Neuronal stem cell (in vitro differentiated cells): ENCODE measurements at regions not wholly inside any gene's neighbourhood (a gene's known extent, or its start where the extent isn't known, plus 50 kb on each side); places are given as distances from the start of the nearest gene placed in this dataset.

Experiments used
- DNase-seq: peaks from one replicate; pipeline ENCODE4 v3.0.0-alpha.2; 2013; ENCODE audit warnings: low spot score
- H2AFZ ChIP-seq: one replicate; pipeline ENCODE4 v1.6.1; 2013; ENCODE audit warnings: mild to moderate bottlenecking, low read length, inconsistent platforms
- H2AK5ac ChIP-seq: 2 replicates; pipeline ENCODE4 v1.6.1; 2013; ENCODE audit warnings: low read depth, mild to moderate bottlenecking, inconsistent platforms, low read length, moderate library complexity, mixed read lengths
- H2BK120ac ChIP-seq: 2 replicates; pipeline ENCODE4 v1.6.1; 2013; ENCODE audit warnings: low read depth, mild to moderate bottlenecking, inconsistent platforms, low read length, moderate library complexity, mixed read lengths
- H2BK12ac ChIP-seq: one replicate; pipeline ENCODE4 v1.6.1; 2013; ENCODE audit warnings: low read length, inconsistent platforms
- H2BK15ac ChIP-seq: 2 replicates; pipeline ENCODE4 v1.6.1; 2013; ENCODE audit warnings: mild to moderate bottlenecking, low read length, inconsistent platforms, mixed read lengths
- H2BK5ac ChIP-seq: one replicate; pipeline ENCODE4 v1.6.1; 2013; ENCODE audit warnings: inconsistent platforms, mild to moderate bottlenecking, low read length, moderate library complexity
- H3K14ac ChIP-seq: one replicate; pipeline ENCODE4 v1.6.1; 2013; ENCODE audit warnings: low read length, inconsistent platforms
- H3K18ac ChIP-seq: 2 replicates; pipeline ENCODE4 v1.6.1; 2013; ENCODE audit warnings: low read length, inconsistent platforms
- H3K23ac ChIP-seq: 2 replicates; pipeline ENCODE4 v1.6.1; 2013; ENCODE audit warnings: low read depth, mild to moderate bottlenecking, mixed read lengths, low read length, inconsistent platforms; ENCODE audit not compliant: poor library complexity
- H3K27ac ChIP-seq: replicated peaks from 3 replicates; pipeline ENCODE4 v1.5.1; 2013; ENCODE audit warnings: low read length, inconsistent platforms
- H3K27me3 ChIP-seq, 3 experiments: 2 replicates each; pipeline ENCODE4 v1.6.1; 2013; ENCODE audit warnings: low read length in 3 of 3, mild to moderate bottlenecking in 2 of 3, inconsistent platforms in 1 of 3, low read depth in 1 of 3, mixed read lengths in 1 of 3, moderate library complexity in 1 of 3; ENCODE audit not compliant: control insufficient read depth in 3 of 3, insufficient read depth in 3 of 3
- H3K36me3 ChIP-seq, 2 donors: replicated peaks in 1 of 2; 2 replicates each; pipeline ENCODE4 v1.6.1; 2013; ENCODE audit warnings: low read length in 2 of 2; ENCODE audit not compliant: control insufficient read depth in 2 of 2, insufficient read depth in 2 of 2
- H3K4ac ChIP-seq: 2 replicates; pipeline ENCODE4 v1.6.1; 2013; ENCODE audit warnings: inconsistent platforms, mild to moderate bottlenecking, low read length, moderate library complexity
- H3K4me1 ChIP-seq, 2 donors: 1 replicate in 1 of 2; 2 replicates in 1 of 2; pipeline ENCODE4 v1.6.1; 2013; ENCODE audit warnings: low read length in 2 of 2, low read depth in 1 of 2; ENCODE audit not compliant: control insufficient read depth in 2 of 2, insufficient read depth in 1 of 2
- H3K4me2 ChIP-seq: one replicate; pipeline ENCODE4 v1.6.1; 2013; ENCODE audit warnings: mild to moderate bottlenecking, low read length, inconsistent platforms; ENCODE audit not compliant: insufficient read depth, poor library complexity, severe bottlenecking
- H3K4me3 ChIP-seq, 2 donors: 2 replicates each; pipeline ENCODE4 v1.5.1; 2013; ENCODE audit warnings: low read length in 2 of 2, mild to moderate bottlenecking in 2 of 2, inconsistent platforms in 1 of 2, moderate library complexity in 1 of 2
- H3K79me1 ChIP-seq: one replicate; pipeline ENCODE4 v1.6.1; 2013; ENCODE audit warnings: low read depth, mild to moderate bottlenecking, inconsistent platforms, low read length, moderate library complexity
- H3K9ac ChIP-seq: one replicate; pipeline ENCODE4 v1.6.1; 2013; ENCODE audit warnings: mild to moderate bottlenecking, low read depth, low read length, inconsistent platforms; ENCODE audit not compliant: poor library complexity
- H3K9me3 ChIP-seq, 2 donors: replicated peaks in 1 of 2; 2 replicates each; pipeline versions ENCODE3 to v1.6.1; 2013; ENCODE audit warnings: low read length in 2 of 2, mild to moderate bottlenecking in 2 of 2, inconsistent platforms in 1 of 2, low read depth in 1 of 2, mixed read lengths in 1 of 2, moderate library complexity in 1 of 2; ENCODE audit not compliant: control insufficient read depth in 2 of 2, insufficient read depth in 1 of 2
- H4K8ac ChIP-seq: one replicate; pipeline ENCODE4 v1.6.1; 2013; ENCODE audit warnings: low read depth, mild to moderate bottlenecking, inconsistent platforms, low read length, moderate library complexity
- H4K91ac ChIP-seq: one replicate; pipeline ENCODE4 v1.6.1; 2013; ENCODE audit warnings: low read length, low read depth, mild to moderate bottlenecking, inconsistent platforms; ENCODE audit not compliant: poor library complexity
- WGBS, 2 donors: extraction: QIAGEN DNeasy Blood & Tissue Kit; methylation state at CpG; one replicate each; pipeline ENCODE4 v1.1.7; 2013; ENCODE audit warnings: missing lambda C conversion rate in 2 of 2, mixed read lengths in 1 of 2; ENCODE audit not compliant: insufficient read length in 2 of 2, insufficient replicate concordance in 1 of 2; ENCODE audit errors: extremely low coverage in 2 of 2; 5-methylcytosine and 5-hydroxymethylcytosine counted together

DNA sequence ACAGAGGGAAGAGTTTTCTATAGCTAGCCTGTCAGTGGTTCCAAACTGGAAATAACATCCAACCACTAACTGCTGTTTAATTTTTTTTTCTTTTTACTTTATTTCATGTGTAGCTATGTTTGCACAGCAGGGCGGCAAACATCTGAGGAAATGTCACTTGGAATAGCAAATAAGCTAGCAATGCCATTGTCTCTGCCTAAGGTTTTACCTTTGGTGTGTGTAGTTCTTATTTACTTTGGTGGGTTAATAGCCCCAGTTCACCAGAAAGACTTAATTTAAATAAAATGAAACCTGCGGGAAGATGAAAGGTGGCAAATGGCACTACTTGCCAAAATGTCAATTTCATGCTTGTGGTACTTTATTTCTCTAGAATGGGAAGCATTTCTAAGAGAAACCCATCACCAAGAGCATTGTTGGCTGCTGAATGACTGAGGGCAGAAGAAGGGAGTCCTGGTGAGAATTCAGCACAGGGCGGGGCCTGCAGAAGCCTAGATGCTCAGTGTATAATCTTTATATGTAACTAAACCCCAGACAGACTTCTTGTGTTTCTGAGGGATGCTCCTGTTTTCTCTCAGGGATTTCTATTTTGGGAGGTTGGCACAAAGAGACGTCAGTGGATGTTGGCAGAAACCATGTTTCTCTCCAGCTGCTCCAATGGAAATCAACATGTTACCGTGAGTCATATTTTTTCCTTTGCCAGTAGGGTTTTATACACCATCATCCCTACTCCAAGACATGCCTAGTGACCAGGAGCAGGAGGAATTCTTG lies 300.4 kb upstream of the NT5C1B start:
- Histone ChIP-seq H2AK5ac (no peak overlapping the region), H2BK5ac (no peak overlapping the region), H3K9ac (no peak overlapping the region), H3K4me1 (no peaks in the 10 kb centered on the region), H3K4ac (no peak overlapping the region), H2BK120ac (no peak overlapping the region), H3K4me3 (no peak overlapping the region), H3K27me3 (no peaks in the 10 kb centered on the region), H3K79me1 (no peaks in the 10 kb centered on the region), H3K18ac (no peak overlapping the region), H2BK12ac (no peak overlapping the region), H2AFZ (no peak overlapping the region), H3K27ac (no peak overlapping the region), H2BK15ac (no peak overlapping the region), H3K23ac (no peak overlapping the region), H3K14ac (no peak overlapping the region), H4K8ac (no peak overlapping the region), H3K9me3 (no peaks in the 10 kb centered on the region), H3K36me3 (no peaks in the 10 kb centered on the region), H4K91ac (no peak overlapping the region), H3K4me2 (no peak overlapping the region)
- DNase-seq: no peak
- no CpG with 5 or more reads among the region's 5 CpGs for WGBS, 2 donors

DNA sequence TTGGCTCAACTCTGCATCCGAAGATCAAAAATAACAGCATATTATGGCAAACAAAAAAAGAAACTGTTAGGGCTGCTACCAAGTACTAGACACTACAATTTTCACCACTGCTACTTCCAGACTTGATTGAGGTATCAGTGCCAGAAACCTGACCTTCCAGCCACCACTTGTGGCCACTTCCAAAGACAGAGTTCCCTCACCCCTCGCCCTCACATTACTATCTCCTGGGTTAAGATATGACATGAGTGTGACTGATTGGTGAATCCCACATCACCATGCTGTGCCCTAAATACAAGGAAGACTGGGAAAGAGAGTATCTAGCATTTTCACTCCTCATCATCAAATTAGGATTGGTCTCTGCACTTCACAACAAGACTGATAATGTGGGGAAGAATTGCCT lies 296.1 kb upstream of the NT5C1B start:
- Histone ChIP-seq H4K91ac (no peak overlapping the region), H2BK120ac (no peak overlapping the region), H3K27ac (no peak overlapping the region), H3K23ac (no peak overlapping the region), H2AK5ac (no peak overlapping the region), H3K14ac (no peak overlapping the region), H3K4me2 (no peak overlapping the region), H3K79me1 (no peaks in the 10 kb centered on the region), H2AFZ (no peak overlapping the region), H3K9ac (no peak overlapping the region), H3K36me3 (no peaks in the 10 kb centered on the region), H3K18ac (no peak overlapping the region), H3K9me3 (no peaks in the 10 kb centered on the region), H4K8ac (no peak overlapping the region), H3K4me1 (no peaks in the 10 kb centered on the region), H2BK5ac (no peak overlapping the region), H3K4me3 (no peak overlapping the region), H3K4ac (no peak overlapping the region), H2BK12ac (no peak overlapping the region), H3K27me3 (no peaks in the 10 kb centered on the region), H2BK15ac (no peak overlapping the region)
- no CpG with 5 or more reads among the region's 2 CpGs for WGBS, 2 donors
- DNase-seq: no peak

- H3K4me2 ChIP-seq: no peak overlapping the region
- no peak overlapping the region for H3K9ac ChIP-seq
- no peaks in the 10 kb centered on the region for H3K9me3 ChIP-seq
- H4K8ac ChIP-seq: no peak overlapping the region
- H3K4ac ChIP-seq: no peak overlapping the region
- H3K79me1 ChIP-seq: no peaks in the 10 kb centered on the region
- no peaks in the 10 kb centered on the region for H3K27me3 ChIP-seq
- no peak overlapping the region for H2BK120ac ChIP-seq
- no peak overlapping the region for H2BK12ac ChIP-seq
- H3K4me1 ChIP-seq: no peaks in the 10 kb centered on the region
- no peak overlapping the region for H3K18ac ChIP-seq
- H3K23ac ChIP-seq: no peak overlapping the region
- H3K36me3 ChIP-seq: no peaks in the 10 kb centered on the region
- no peak overlapping the region for H2BK5ac ChIP-seq
- no peak overlapping the region for H2BK15ac ChIP-seq
- no peak overlapping the region for H4K91ac ChIP-seq
- WGBS, 2 donors: no CpG with 5 or more reads among the region's 3 CpGs
- no peak overlapping the region for H3K4me3 ChIP-seq
- no peak for DNase-seq
- no peak overlapping the region for H3K14ac ChIP-seq
- H2AFZ ChIP-seq: no peak overlapping the region
- H3K27ac ChIP-seq: no peak overlapping the region
- no peak overlapping the region for H2AK5ac ChIP-seq
Observed at GRCh38 chr2:18883616-18884456, 294.5 kb upstream of the NT5C1B start.

- Histone ChIP-seq H3K14ac (no peak overlapping the region), H3K4me2 (no peak overlapping the region), H3K36me3 (no peaks in the 10 kb centered on the region), H4K8ac (no peak overlapping the region), H3K27me3 (no peaks in the 10 kb centered on the region), H4K91ac (no peak overlapping the region), H2AFZ (no peak overlapping the region), H3K4me1 (no peaks in the 10 kb centered on the region), H2AK5ac (no peak overlapping the region), H3K27ac (no peak overlapping the region), H2BK15ac (no peak overlapping the region), H2BK5ac (no peak overlapping the region), H2BK120ac (no peak overlapping the region), H3K79me1 (no peaks in the 10 kb centered on the region), H2BK12ac (no peak overlapping the region), H3K23ac (no peak overlapping the region), H3K4me3 (no peak overlapping the region), H3K9ac (no peak overlapping the region), H3K4ac (no peak overlapping the region), H3K9me3 (no peaks in the 10 kb centered on the region), H3K18ac (no peak overlapping the region)
- WGBS, 2 donors: no CpG with 5 or more reads among the region's 2 CpGs
- no peak for DNase-seq
Observed at GRCh38 chr2:18871430-18871829, 282.1 kb upstream of the NT5C1B start.
